ENCODE measurements at regions not wholly inside any gene's neighbourhood (a gene's known extent, or its start where the extent isn't known, plus 50 kb on each side); places are given as distances from the start of the nearest gene placed in this dataset.

DNA sequence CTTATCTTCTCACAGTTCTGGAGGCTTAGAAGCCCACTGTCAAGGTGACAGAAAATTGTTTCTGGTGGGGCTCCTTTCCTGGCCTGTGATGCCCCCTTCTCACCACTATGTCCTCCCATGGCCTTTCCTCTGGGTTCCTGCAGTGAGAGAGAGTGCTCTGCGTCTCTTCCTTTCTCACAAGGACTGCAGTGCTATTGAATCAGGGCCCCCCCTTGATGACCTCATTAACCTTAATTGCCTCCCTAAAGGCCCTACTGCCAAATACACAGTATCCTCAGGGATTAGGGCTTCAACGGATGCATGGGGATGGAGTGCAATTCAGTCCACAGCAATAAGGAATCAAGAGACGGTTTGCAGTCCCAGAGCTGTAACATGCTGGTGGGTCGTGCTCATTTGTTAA is 82.0 kb upstream of the GRB10 start:
- Histone ChIP-seq H3K9me3 (ENCODE audit: severe bottlenecking) (no peaks in the 10 kb centered on the region), H3K36me3 (ENCODE audit: low read depth) (no peaks in the 10 kb centered on the region), H3K4me1 (ENCODE audit: insufficient read depth, poor library complexity, severe bottlenecking) (peaks cover 10% of the 10 kb centered on the region), H3K27ac (ENCODE audit: poor library complexity, severe bottlenecking) (no peak overlapping the region), H3K27me3 (ENCODE audit: insufficient read depth, poor library complexity, severe bottlenecking) (no peaks in the 10 kb centered on the region), H3K4me3 (ENCODE audit: severe bottlenecking) (no peak overlapping the region)
- ATAC-seq (ENCODE audit: low read depth) (no peak), DNase-seq (ENCODE audit: low spot score) (no peak)
- TF ChIP-seq, protein P1, sequence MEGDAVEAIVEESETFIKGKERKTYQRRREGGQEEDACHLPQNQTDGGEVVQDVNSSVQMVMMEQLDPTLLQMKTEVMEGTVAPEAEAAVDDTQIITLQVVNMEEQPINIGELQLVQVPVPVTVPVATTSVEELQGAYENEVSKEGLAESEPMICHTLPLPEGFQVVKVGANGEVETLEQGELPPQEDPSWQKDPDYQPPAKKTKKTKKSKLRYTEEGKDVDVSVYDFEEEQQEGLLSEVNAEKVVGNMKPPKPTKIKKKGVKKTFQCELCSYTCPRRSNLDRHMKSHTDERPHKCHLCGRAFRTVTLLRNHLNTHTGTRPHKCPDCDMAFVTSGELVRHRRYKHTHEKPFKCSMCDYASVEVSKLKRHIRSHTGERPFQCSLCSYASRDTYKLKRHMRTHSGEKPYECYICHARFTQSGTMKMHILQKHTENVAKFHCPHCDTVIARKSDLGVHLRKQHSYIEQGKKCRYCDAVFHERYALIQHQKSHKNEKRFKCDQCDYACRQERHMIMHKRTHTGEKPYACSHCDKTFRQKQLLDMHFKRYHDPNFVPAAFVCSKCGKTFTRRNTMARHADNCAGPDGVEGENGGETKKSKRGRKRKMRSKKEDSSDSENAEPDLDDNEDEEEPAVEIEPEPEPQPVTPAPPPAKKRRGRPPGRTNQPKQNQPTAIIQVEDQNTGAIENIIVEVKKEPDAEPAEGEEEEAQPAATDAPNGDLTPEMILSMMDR (IDR thresholded peaks at IDR 0.05; ENCODE audit: poor library complexity, severe bottlenecking): no peak

GRCh38 chr7:50863053-50863452 is 80.4 kb upstream of the GRB10 start:
- H3K9me3 ChIP-seq (ENCODE audit: severe bottlenecking): no peaks in the 10 kb centered on the region
- DNase-seq (ENCODE audit: low spot score): no peak
- no peaks in the 10 kb centered on the region for H3K27me3 ChIP-seq (ENCODE audit: insufficient read depth, poor library complexity, severe bottlenecking)
- H3K4me3 ChIP-seq (ENCODE audit: severe bottlenecking): no peak overlapping the region
- H3K27ac ChIP-seq (ENCODE audit: poor library complexity, severe bottlenecking): no peak overlapping the region
- H3K36me3 ChIP-seq (ENCODE audit: low read depth): no peaks in the 10 kb centered on the region
- no peaks in the 10 kb centered on the region for H3K4me1 ChIP-seq (ENCODE audit: insufficient read depth, poor library complexity, severe bottlenecking)
- ATAC-seq (ENCODE audit: low read depth): no peak
- TF ChIP-seq, protein P1 (IDR thresholded peaks at IDR 0.05; ENCODE audit: poor library complexity, severe bottlenecking): no peak

- H3K9me3 ChIP-seq (ENCODE audit: severe bottlenecking): no peaks in the 10 kb centered on the region
- no peaks in the 10 kb centered on the region for H3K27me3 ChIP-seq (ENCODE audit: insufficient read depth, poor library complexity, severe bottlenecking)
- ATAC-seq (ENCODE audit: low read depth): no peak
- no peaks in the 10 kb centered on the region for H3K4me1 ChIP-seq (ENCODE audit: insufficient read depth, poor library complexity, severe bottlenecking)
- no peak overlapping the region for H3K27ac ChIP-seq (ENCODE audit: poor library complexity, severe bottlenecking)
- no peak overlapping the region for H3K4me3 ChIP-seq (ENCODE audit: severe bottlenecking)
- TF ChIP-seq, protein P1 (IDR thresholded peaks at IDR 0.05; ENCODE audit: poor library complexity, severe bottlenecking): no peak
- H3K36me3 ChIP-seq (ENCODE audit: low read depth): no peaks in the 10 kb centered on the region
- DNase-seq (ENCODE audit: low spot score): no peak
These were observed 79.6 kb upstream of the GRB10 start for GRCh38 chr7:50862302-50862701.

- Histone ChIP-seq H3K27me3 (ENCODE audit: insufficient read depth, poor library complexity, severe bottlenecking) (no peaks in the 10 kb centered on the region), H3K9me3 (ENCODE audit: severe bottlenecking) (no peaks in the 10 kb centered on the region), H3K4me3 (ENCODE audit: severe bottlenecking) (no peak overlapping the region), H3K4me1 (ENCODE audit: insufficient read depth, poor library complexity, severe bottlenecking) (no peaks in the 10 kb centered on the region), H3K36me3 (ENCODE audit: low read depth) (no peaks in the 10 kb centered on the region), H3K27ac (ENCODE audit: poor library complexity, severe bottlenecking) (no peak overlapping the region)
- TF ChIP-seq, protein P1 (IDR thresholded peaks at IDR 0.05; ENCODE audit: poor library complexity, severe bottlenecking): no peak
- ATAC-seq (ENCODE audit: low read depth) (no peak), DNase-seq (ENCODE audit: low spot score) (no peak)
These were observed 77.9 kb upstream of the GRB10 start for GRCh38 chr7:50860598-50860997.

GRCh38 chr7:50860174-50860573 is 77.5 kb upstream of the GRB10 start:
- no peaks in the 10 kb centered on the region for H3K9me3 ChIP-seq (ENCODE audit: severe bottlenecking)
- TF ChIP-seq, protein P1 (IDR thresholded peaks at IDR 0.05; ENCODE audit: poor library complexity, severe bottlenecking): no peak

More at GRCh38 chr7:50860174-50860573, 77.5 kb upstream of the GRB10 start:
- ATAC-seq (ENCODE audit: low read depth): no peak
- no peaks in the 10 kb centered on the region for H3K4me1 ChIP-seq (ENCODE audit: insufficient read depth, poor library complexity, severe bottlenecking)
- no peak for DNase-seq (ENCODE audit: low spot score)
- H3K36me3 ChIP-seq (ENCODE audit: low read depth): no peaks in the 10 kb centered on the region
- H3K27ac ChIP-seq (ENCODE audit: poor library complexity, severe bottlenecking): no peak overlapping the region
- H3K4me3 ChIP-seq (ENCODE audit: severe bottlenecking): no peak overlapping the region
- no peaks in the 10 kb centered on the region for H3K27me3 ChIP-seq (ENCODE audit: insufficient read depth, poor library complexity, severe bottlenecking)

Data from RWPE2 (cell line).